Body of pancreas (tissue), 4 donors: ENCODE measurements at regions not wholly inside any gene's neighbourhood (a gene's known extent, or its start where the extent isn't known, plus 50 kb on each side); places are given as distances from the start of the nearest gene placed in this dataset.

Experiments
- ATAC-seq: fragments of 150-250 bp; one replicate; pipeline ENCODE4 v1.9.1; 2016
- DNase-seq, 4 donors: peaks; one replicate each; pipeline ENCODE4 v3.0.0-alpha.2; 2019
- H3K27ac ChIP-seq, 4 donors: fragments of 200-600 bp; sonication (generic); 1 replicate in 3 of 4; 2 replicates in 1 of 4; pipeline versions ENCODE4 v1.5.1 to v1.6.1; 2016 to 2019; ENCODE audit warnings: mild to moderate bottlenecking in 1 of 4, mixed read lengths in 1 of 4, moderate library complexity in 1 of 4
- H3K27me3 ChIP-seq, 2 donors: fragments of 200-600 bp; sonication (generic); one replicate each; pipeline ENCODE4 v1.6.0; 2016; ENCODE audit warnings: mild to moderate bottlenecking in 1 of 2
- H3K36me3 ChIP-seq, 2 donors: fragments of 200-600 bp; sonication (generic); replicated peaks in 1 of 2; 2 replicates each; pipeline ENCODE4 v1.5.1; 2016; ENCODE audit warnings: low read depth in 2 of 2; ENCODE audit not compliant: insufficient read depth in 1 of 2
- H3K4me1 ChIP-seq: fragments of 200-600 bp; sonication (generic); one replicate; pipeline ENCODE4 v1.6.0; 2016
- H3K4me3 ChIP-seq, 2 donors: fragments of 200-600 bp; sonication (generic); 1 replicate in 1 of 2; 2 replicates in 1 of 2; pipeline ENCODE4 v1.5.1; 2016 to 2019
- H3K9me3 ChIP-seq, 3 donors: fragments of 200-600 bp; sonication (generic); 1 replicate in 2 of 3; 2 replicates in 1 of 3; pipeline ENCODE4 v1.5.1; 2016
- CTCF ChIP-seq, 7 experiments: fragments of 450-650 bp in 4 of 7; fragments of 200-600 bp in 3 of 7; sonication (generic) in 3 of 7; IDR thresholded peaks; one replicate each; pipeline ENCODE4 v1.5.1; 2016 to 2019; ENCODE audit warnings: antibody characterized with exemption in 7 of 7
- POLR2A ChIP-seq, 3 donors: fragments of 450-650 bp; IDR thresholded peaks; one replicate each; pipeline ENCODE4 v1.6.1; 2016; ENCODE audit warnings: antibody characterized with exemption in 3 of 3, mild to moderate bottlenecking in 2 of 3
- WGBS, 2 donors: methylation state at CpG; one replicate each; pipeline ENCODE4 v1.1.5; 2017; 5-methylcytosine and 5-hydroxymethylcytosine counted together
- intact Hi-C: fragments of 100-400 bp; cut with DNase I; formaldehyde crosslinking; loops from one replicate; pipeline ENCODE4 v1.15.1; 2023

- H3K4me1 ChIP-seq, result no peaks in the 10 kb centered on the region
- no peaks in the 10 kb centered on the region for H3K9me3 ChIP-seq
- TF ChIP-seq CTCF (IDR thresholded peaks at IDR 0.05) (no peak), POLR2A (IDR thresholded peaks at IDR 0.05) (no peak)
- no peaks in the 10 kb centered on the region for H3K36me3 ChIP-seq
- WGBS, 2 donors, result 53 to 59% methylated on average over 8 of the region's 8 CpGs
- no peak overlapping the region for H3K4me3 ChIP-seq
- H3K27me3 ChIP-seq, result no peaks in the 10 kb centered on the region
- intact Hi-C loops, result no loop called here
- no peak overlapping the region for H3K27ac ChIP-seq
- DNase-seq, result no peak
- ATAC-seq, result no peak
These were observed 413.5 kb upstream of the SEL1L start for GRCh38 chr14:81946834-81947798.

GRCh38 chr14:81952917-81953316 is 419.3 kb upstream of the SEL1L start:
- TF ChIP-seq CTCF (IDR thresholded peaks at IDR 0.05), result no peak
- TF ChIP-seq POLR2A (IDR thresholded peaks at IDR 0.05), result no peak
- 67 to 71% methylated on average over 2 of the region's 2 CpGs for WGBS, 2 donors

GRCh38 chr14:81953419-81953818 is 419.8 kb upstream of the SEL1L start:
- no peak for TF ChIP-seq POLR2A (IDR thresholded peaks at IDR 0.05)
- no peaks in the 10 kb centered on the region for H3K27me3 ChIP-seq
- H3K9me3 ChIP-seq, result no peaks in the 10 kb centered on the region

More at GRCh38 chr14:81952917-81953316, 419.3 kb upstream of the SEL1L start:
- no peaks in the 10 kb centered on the region for H3K4me1 ChIP-seq
- H3K4me3 ChIP-seq, result no peak overlapping the region
- ATAC-seq, result no peak
- intact Hi-C loops, result no loop called here
- H3K27me3 ChIP-seq, result no peaks in the 10 kb centered on the region
- no peaks in the 10 kb centered on the region for H3K9me3 ChIP-seq
- H3K36me3 ChIP-seq, result no peaks in the 10 kb centered on the region
- DNase-seq, result no peak
- H3K27ac ChIP-seq, result no peak overlapping the region

GRCh38 chr14:81955123-81955522 is 421.5 kb upstream of the SEL1L start:
- Histone ChIP-seq H3K27ac (no peak overlapping the region), H3K4me3 (no peak overlapping the region), H3K9me3 (no peaks in the 10 kb centered on the region), H3K27me3 (no peaks in the 10 kb centered on the region), H3K4me1 (no peaks in the 10 kb centered on the region), H3K36me3 (no peaks in the 10 kb centered on the region)
- WGBS, 2 donors, result 45 to 76% methylated on average over 1 of the region's 1 CpG
- no peak for ATAC-seq
- DNase-seq, result no peak
- intact Hi-C loops, result no loop called here
- TF ChIP-seq POLR2A (IDR thresholded peaks at IDR 0.05) (no peak), CTCF (IDR thresholded peaks at IDR 0.05) (no peak)

More at GRCh38 chr14:81953419-81953818, 419.8 kb upstream of the SEL1L start:
- WGBS, 2 donors, result 58 to 72% methylated on average over 3 of the region's 3 CpGs
- intact Hi-C loops, result no loop called here
- Histone ChIP-seq H3K36me3 (no peaks in the 10 kb centered on the region), H3K4me3 (no peak overlapping the region), H3K4me1 (no peaks in the 10 kb centered on the region), H3K27ac (no peak overlapping the region)
- ATAC-seq, result no peak
- no peak for DNase-seq

GRCh38 chr14:81960781-81961180 is 427.1 kb upstream of the SEL1L start:
- intact Hi-C loops, result no loop called here
- no peak for TF ChIP-seq POLR2A (IDR thresholded peaks at IDR 0.05)
- no peak for TF ChIP-seq CTCF (IDR thresholded peaks at IDR 0.05)
- H3K4me3 ChIP-seq, result no peak overlapping the region
- no peak overlapping the region for H3K27ac ChIP-seq
- H3K36me3 ChIP-seq, result no peaks in the 10 kb centered on the region
- no peaks in the 10 kb centered on the region for H3K27me3 ChIP-seq
- no peak for ATAC-seq
- no peaks in the 10 kb centered on the region for H3K4me1 ChIP-seq
- 67 to 88% methylated on average over 3 of the region's 3 CpGs for WGBS, 2 donors
- H3K9me3 ChIP-seq, result no peaks in the 10 kb centered on the region
- no peak for DNase-seq
